ENCODE measurements at regions not wholly inside any gene's neighbourhood (a gene's known extent, or its start where the extent isn't known, plus 50 kb on each side); places are given as distances from the start of the nearest gene placed in this dataset.

- peak; percentile 1 for DNase-seq (ENCODE audit: low spot score)
Measured at GRCh38 chr2:151032741-151033191, 228.9 kb downstream of the RBM43 start.

- DNase-seq (ENCODE audit: low spot score), result no peak
Measured at GRCh38 chr2:151030663-151031230, 230.9 kb downstream of the RBM43 start.

GRCh38 chr2:151029406-151030157 lies 232.1 kb downstream of the RBM43 start:
- no peak for DNase-seq (ENCODE audit: low spot score)

GRCh38 chr2:151028691-151029176 lies 232.9 kb downstream of the RBM43 start:
- DNase-seq (ENCODE audit: low spot score), result no peak

- DNase-seq (ENCODE audit: low spot score), result no peak
Measured at GRCh38 chr2:151027151-151027550, 234.5 kb downstream of the RBM43 start.

GRCh38 chr2:151025816-151026215 lies 235.8 kb downstream of the RBM43 start:
- no peak for DNase-seq (ENCODE audit: low spot score)

- DNase-seq (ENCODE audit: low spot score), result no peak
Measured at GRCh38 chr2:151024696-151025251, 236.9 kb downstream of the RBM43 start.

- no peak for DNase-seq (ENCODE audit: low spot score)
Measured at GRCh38 chr2:151021747-151022452, 239.8 kb downstream of the RBM43 start.

GRCh38 chr2:151020411-151020810 lies 241.3 kb downstream of the RBM43 start:
- DNase-seq (ENCODE audit: low spot score), result no peak

- no peak for DNase-seq (ENCODE audit: low spot score)
Measured at GRCh38 chr2:151009437-151010175, 252.1 kb downstream of the RBM43 start.

- DNase-seq (ENCODE audit: low spot score), result no peak
Measured at GRCh38 chr2:151007365-151007764, 254.3 kb downstream of the RBM43 start.

- DNase-seq (ENCODE audit: low spot score), result no peak
Measured at GRCh38 chr2:151002959-151003600, 258.6 kb downstream of the RBM43 start.

GRCh38 chr2:150997702-150998440 lies 263.8 kb downstream of the RBM43 start:
- DNase-seq (ENCODE audit: low spot score), result no peak

- no peak for DNase-seq (ENCODE audit: low spot score)
Measured at GRCh38 chr2:150997066-150997465, 264.6 kb downstream of the RBM43 start.

- no peak for DNase-seq (ENCODE audit: low spot score)
Measured at GRCh38 chr2:150994076-150994475, 267.6 kb downstream of the RBM43 start.

GRCh38 chr2:150989969-150990368 lies 271.7 kb downstream of the RBM43 start:
- no peak for DNase-seq (ENCODE audit: low spot score)

GRCh38 chr2:150985741-150986140 lies 275.9 kb downstream of the RBM43 start:
- DNase-seq (ENCODE audit: low spot score), result no peak

- no peak for DNase-seq (ENCODE audit: low spot score)
Measured at GRCh38 chr2:150983314-150983897, 278.3 kb downstream of the RBM43 start.

- DNase-seq (ENCODE audit: low spot score), result no peak
Measured at GRCh38 chr2:150981826-150982225, 279.8 kb downstream of the RBM43 start.

GRCh38 chr2:150978053-150978452 lies 283.6 kb downstream of the RBM43 start:
- DNase-seq (ENCODE audit: low spot score), result no peak

Measured in RKO (cell line).